ENCODE measurements at regions not wholly inside any gene's neighbourhood (a gene's known extent, or its start where the extent isn't known, plus 50 kb on each side); places are given as distances from the start of the nearest gene placed in this dataset.

DNA sequence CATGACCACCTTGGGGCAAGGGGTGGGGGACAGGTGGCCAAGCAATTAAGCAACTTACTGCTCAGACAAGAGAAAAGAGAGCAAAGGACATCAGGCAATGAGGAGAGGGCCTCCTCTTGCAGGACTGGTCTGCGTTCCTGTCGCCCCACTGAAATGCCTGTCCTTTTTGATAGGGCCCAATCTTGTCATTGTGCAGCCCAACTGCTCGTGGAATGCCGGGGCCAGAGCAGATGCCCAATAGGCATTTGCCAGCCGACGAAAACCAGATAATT lies 104.5 kb upstream of the SH3BP4 start (continued):
- TF ChIP-seq ZNF140 (tag by site-specific recombination; IDR thresholded peaks at IDR 0.05) = no peak

DNA sequence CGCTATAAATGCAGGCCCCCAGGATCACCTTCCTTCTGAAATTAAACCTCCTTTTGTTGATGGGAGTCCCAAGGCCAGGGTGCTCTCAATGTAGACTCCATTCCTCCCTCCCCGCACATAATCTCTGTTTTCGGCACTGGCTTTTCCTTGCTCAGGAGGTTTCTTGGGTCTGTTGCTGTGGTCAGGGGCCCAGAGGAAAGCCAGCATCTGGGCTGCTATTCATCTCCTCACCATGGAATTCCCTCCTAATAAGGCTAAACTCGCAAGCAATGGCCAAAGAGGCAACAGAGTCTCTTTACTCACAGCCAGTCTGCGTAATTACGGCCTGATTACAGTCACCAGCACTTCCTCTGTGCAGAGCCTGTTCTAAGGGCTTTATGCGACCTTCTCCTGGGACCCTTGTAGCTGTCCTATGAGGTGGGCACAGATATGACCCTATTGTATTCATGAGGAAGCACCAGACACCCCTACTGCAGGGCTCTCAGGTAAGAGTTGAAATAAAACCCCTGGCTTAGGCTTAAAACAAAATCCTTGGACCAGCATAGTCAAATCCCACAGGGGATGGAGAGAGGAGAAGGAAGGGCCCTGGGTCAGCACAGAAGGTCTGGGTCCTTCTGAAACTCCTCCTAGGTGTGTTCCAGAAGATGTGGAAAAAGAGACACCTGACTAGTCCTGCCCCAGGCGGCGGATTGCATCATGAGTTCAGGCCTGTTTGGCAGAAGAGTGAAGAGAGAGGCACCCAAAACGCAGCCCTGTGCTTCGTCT lies 105.0 kb upstream of the SH3BP4 start:
- TF ChIP-seq ZNF2 (tag by site-specific recombination; IDR thresholded peaks at IDR 0.05) = no peak
- no peak for TF ChIP-seq GFI1B (tag by site-specific recombination; IDR thresholded peaks at IDR 0.05)
- TF ChIP-seq ZNF623 (tag by site-specific recombination; IDR thresholded peaks at IDR 0.05) = no peak
- TF ChIP-seq ZFP41 (tag by site-specific recombination; IDR thresholded peaks at IDR 0.05; ENCODE audit: borderline replicate concordance) = no peak
- no peak for TF ChIP-seq ZNF24 (tag by site-specific recombination; IDR thresholded peaks at IDR 0.05)
- no peak for TF ChIP-seq ZNF202 (tag by site-specific recombination; IDR thresholded peaks at IDR 0.05; ENCODE audit: borderline replicate concordance)
- no peak for TF ChIP-seq ZNF561 (tag by site-specific recombination; IDR thresholded peaks at IDR 0.05; ENCODE audit: borderline replicate concordance)
- no peak for TF ChIP-seq MEIS1 (CRISPR knock-in tag; IDR thresholded peaks at IDR 0.05; ENCODE audit: borderline replicate concordance)
- no peak for TF ChIP-seq SP7 (tag by site-specific recombination; IDR thresholded peaks at IDR 0.05)
- TF ChIP-seq, protein P1, sequence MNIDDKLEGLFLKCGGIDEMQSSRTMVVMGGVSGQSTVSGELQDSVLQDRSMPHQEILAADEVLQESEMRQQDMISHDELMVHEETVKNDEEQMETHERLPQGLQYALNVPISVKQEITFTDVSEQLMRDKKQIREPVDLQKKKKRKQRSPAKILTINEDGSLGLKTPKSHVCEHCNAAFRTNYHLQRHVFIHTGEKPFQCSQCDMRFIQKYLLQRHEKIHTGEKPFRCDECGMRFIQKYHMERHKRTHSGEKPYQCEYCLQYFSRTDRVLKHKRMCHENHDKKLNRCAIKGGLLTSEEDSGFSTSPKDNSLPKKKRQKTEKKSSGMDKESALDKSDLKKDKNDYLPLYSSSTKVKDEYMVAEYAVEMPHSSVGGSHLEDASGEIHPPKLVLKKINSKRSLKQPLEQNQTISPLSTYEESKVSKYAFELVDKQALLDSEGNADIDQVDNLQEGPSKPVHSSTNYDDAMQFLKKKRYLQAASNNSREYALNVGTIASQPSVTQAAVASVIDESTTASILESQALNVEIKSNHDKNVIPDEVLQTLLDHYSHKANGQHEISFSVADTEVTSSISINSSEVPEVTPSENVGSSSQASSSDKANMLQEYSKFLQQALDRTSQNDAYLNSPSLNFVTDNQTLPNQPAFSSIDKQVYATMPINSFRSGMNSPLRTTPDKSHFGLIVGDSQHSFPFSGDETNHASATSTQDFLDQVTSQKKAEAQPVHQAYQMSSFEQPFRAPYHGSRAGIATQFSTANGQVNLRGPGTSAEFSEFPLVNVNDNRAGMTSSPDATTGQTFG (tag by site-specific recombination; IDR thresholded peaks at IDR 0.05; ENCODE audit: borderline replicate concordance) = no peak
- TF ChIP-seq OVOL3 (tag by site-specific recombination; IDR thresholded peaks at IDR 0.05) = no peak
- TF ChIP-seq ZNF792 (tag by site-specific recombination; IDR thresholded peaks at IDR 0.05) = no peak
- no peak for TF ChIP-seq ZNF223 (tag by site-specific recombination; IDR thresholded peaks at IDR 0.05)
- TF ChIP-seq KLF8 (tag by site-specific recombination; IDR thresholded peaks at IDR 0.05) = no peak
- TF ChIP-seq ZNF16 (tag by site-specific recombination; IDR thresholded peaks at IDR 0.05; ENCODE audit: low read depth) = no peak
- TF ChIP-seq, protein P2, sequence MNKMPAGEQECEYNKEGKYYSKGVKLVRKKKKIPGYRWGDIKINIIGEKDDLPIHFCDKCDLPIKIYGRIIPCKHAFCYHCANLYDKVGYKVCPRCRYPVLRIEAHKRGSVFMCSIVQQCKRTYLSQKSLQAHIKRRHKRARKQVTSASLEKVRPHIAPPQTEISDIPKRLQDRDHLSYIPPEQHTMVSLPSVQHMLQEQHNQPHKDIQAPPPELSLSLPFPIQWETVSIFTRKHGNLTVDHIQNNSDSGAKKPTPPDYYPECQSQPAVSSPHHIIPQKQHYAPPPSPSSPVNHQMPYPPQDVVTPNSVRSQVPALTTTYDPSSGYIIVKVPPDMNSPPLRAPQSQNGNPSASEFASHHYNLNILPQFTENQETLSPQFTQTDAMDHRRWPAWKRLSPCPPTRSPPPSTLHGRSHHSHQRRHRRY (tag by site-specific recombination; IDR thresholded peaks at IDR 0.05) = no peak
- TF ChIP-seq ZNF112 (tag by site-specific recombination; IDR thresholded peaks at IDR 0.05) = no peak
- no peak for TF ChIP-seq ZNF19 (tag by site-specific recombination; IDR thresholded peaks at IDR 0.05; ENCODE audit: low read depth)
- TF ChIP-seq, protein P3, sequence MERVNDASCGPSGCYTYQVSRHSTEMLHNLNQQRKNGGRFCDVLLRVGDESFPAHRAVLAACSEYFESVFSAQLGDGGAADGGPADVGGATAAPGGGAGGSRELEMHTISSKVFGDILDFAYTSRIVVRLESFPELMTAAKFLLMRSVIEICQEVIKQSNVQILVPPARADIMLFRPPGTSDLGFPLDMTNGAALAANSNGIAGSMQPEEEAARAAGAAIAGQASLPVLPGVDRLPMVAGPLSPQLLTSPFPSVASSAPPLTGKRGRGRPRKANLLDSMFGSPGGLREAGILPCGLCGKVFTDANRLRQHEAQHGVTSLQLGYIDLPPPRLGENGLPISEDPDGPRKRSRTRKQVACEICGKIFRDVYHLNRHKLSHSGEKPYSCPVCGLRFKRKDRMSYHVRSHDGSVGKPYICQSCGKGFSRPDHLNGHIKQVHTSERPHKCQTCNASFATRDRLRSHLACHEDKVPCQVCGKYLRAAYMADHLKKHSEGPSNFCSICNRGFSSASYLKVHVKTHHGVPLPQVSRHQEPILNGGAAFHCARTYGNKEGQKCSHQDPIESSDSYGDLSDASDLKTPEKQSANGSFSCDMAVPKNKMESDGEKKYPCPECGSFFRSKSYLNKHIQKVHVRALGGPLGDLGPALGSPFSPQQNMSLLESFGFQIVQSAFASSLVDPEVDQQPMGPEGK (tag by site-specific recombination; IDR thresholded peaks at IDR 0.05) = no peak
- Histone ChIP-seq H3K4me3 (ENCODE audit: low read depth, low read length) (no peak overlapping the region), H3K9me3 (ENCODE audit: control insufficient read depth, insufficient read depth, low read depth, low read length) (no peaks in the 10 kb centered on the region), H3K36me3 (ENCODE audit: control insufficient read depth in 2 of 2, insufficient read depth in 1 of 2, low read length in 2 of 2) (no peaks in the 10 kb centered on the region), H3K27ac (ENCODE audit: extremely low read depth, low read depth, low read length) (no peak overlapping the region), H3K4me1 (ENCODE audit: control insufficient read depth, insufficient read depth, low read length) (peaks cover 4% of the 10 kb centered on the region; the same call in 1 of the 2 replicates)
- ChIA-PET POLR2A (no interaction called here), CTCF (no interaction called here)

Measured in HEK293 (cell line).